ENCODE measurements at regions not wholly inside any gene's neighbourhood (a gene's known extent, or its start where the extent isn't known, plus 50 kb on each side); places are given as distances from the start of the nearest gene placed in this dataset.

DNA sequence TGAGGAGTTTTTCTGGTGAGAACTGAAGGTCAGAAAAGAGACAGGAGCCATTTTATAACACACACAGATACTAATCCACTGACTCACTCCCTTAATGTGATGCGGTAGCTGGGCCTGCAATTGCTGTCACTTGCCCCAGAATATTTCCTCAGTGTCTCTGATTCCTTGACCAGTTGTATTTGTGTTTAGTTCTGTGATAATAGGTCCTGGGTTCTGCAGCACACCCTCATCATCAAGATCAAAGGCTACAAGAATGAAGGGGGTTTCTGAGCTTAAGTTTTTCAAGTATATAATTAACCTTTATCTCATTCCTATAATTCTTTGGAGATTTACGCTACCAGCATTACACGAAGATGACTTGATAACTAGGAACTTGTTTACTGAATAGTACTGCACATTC lies 576.5 kb upstream of the CPXCR1 start:
- TF ChIP-seq POLR2A (IDR thresholded peaks at IDR 0.05), result no peak
- TF ChIP-seq POLR2AphosphoS5 (IDR thresholded peaks at IDR 0.05), result no peak

Data from breast epithelium (tissue), 3 donors.